B cell (primary cell): ENCODE measurements at regions not wholly inside any gene's neighbourhood (a gene's known extent, or its start where the extent isn't known, plus 50 kb on each side); places are given as distances from the start of the nearest gene placed in this dataset.

Experiments
- CTCF ChIP-seq: fragments of 200-600 bp; IDR thresholded peaks from one replicate; pipeline ENCODE4 v1.8.0; 2022; ENCODE audit warnings: antibody characterized with exemption, mild to moderate bottlenecking
- EZH2 ChIP-seq: IDR thresholded peaks from 2 replicates; pipeline ENCODE4 v1.6.1; 2012; ENCODE audit warnings: borderline replicate concordance, low read depth, mild to moderate bottlenecking, moderate library complexity, low read length; ENCODE audit not compliant: insufficient read depth, poor library complexity, severe bottlenecking

- TF ChIP-seq CTCF (no peak), EZH2 (no peak)
Measured at GRCh38 chr3:117842086-117842485, 1132.5 kb downstream of the TUSC7 start.
